NCI-H226 (cell line): ENCODE measurements at regions not wholly inside any gene's neighbourhood (a gene's known extent, or its start where the extent isn't known, plus 50 kb on each side); places are given as distances from the start of the nearest gene placed in this dataset.
A peak's percentile ranks its signal among the peaks of the same experiment; 100 is the strongest.
"Not testable (repeated sequence)": the region's sequence is repeated elsewhere in the genome, so short reads cannot be mapped to it uniquely, and the experiment has no call there.

ENCODE experiments used
- DNase-seq: peaks from one replicate; pipeline ENCODE4 v3.0.0-alpha.2; 2015

- DNase-seq: no peak
Measured at GRCh38 chr18:73674125-73674865, 473.3 kb downstream of the FBXO15 start.

GRCh38 chr18:73671480-73671879 lies 476.2 kb downstream of the FBXO15 start:
- DNase-seq: not testable (repeated sequence)

GRCh38 chr18:73670524-73670923 lies 477.1 kb downstream of the FBXO15 start:
- DNase-seq: peak; percentile 17

GRCh38 chr18:73670039-73670438 lies 477.6 kb downstream of the FBXO15 start:
- DNase-seq: peak; percentile 8

GRCh38 chr18:73669297-73669696 lies 478.3 kb downstream of the FBXO15 start:
- peak; percentile 56 for DNase-seq

GRCh38 chr18:73668051-73668450 lies 479.6 kb downstream of the FBXO15 start:
- DNase-seq: no peak

- DNase-seq: no peak
Measured at GRCh38 chr18:73666772-73667171, 480.9 kb downstream of the FBXO15 start.

- no peak for DNase-seq
Measured at GRCh38 chr18:73664896-73665295, 482.7 kb downstream of the FBXO15 start.

GRCh38 chr18:73663581-73663980 lies 484.1 kb downstream of the FBXO15 start:
- no peak for DNase-seq

- DNase-seq: no peak
Measured at GRCh38 chr18:73662421-73662820, 485.2 kb downstream of the FBXO15 start.

GRCh38 chr18:73660931-73661856 lies 486.4 kb downstream of the FBXO15 start:
- no peak for DNase-seq

- DNase-seq: no peak
Measured at GRCh38 chr18:73656691-73657090, 490.9 kb downstream of the FBXO15 start.

- no peak for DNase-seq
Measured at GRCh38 chr18:73653827-73654226, 493.8 kb downstream of the FBXO15 start.

GRCh38 chr18:73653251-73653650 lies 494.4 kb downstream of the FBXO15 start:
- no peak for DNase-seq

- no peak for DNase-seq
Measured at GRCh38 chr18:73647391-73647790, 500.2 kb downstream of the FBXO15 start.

GRCh38 chr18:73646772-73647171 lies 500.9 kb downstream of the FBXO15 start:
- peak; percentile 58 for DNase-seq

GRCh38 chr18:73646196-73646595 lies 501.4 kb downstream of the FBXO15 start:
- DNase-seq: no peak

GRCh38 chr18:73645160-73645715 lies 502.4 kb downstream of the FBXO15 start:
- peak; percentile 2 for DNase-seq

- DNase-seq: no peak
Measured at GRCh38 chr18:73639788-73640187, 507.8 kb downstream of the FBXO15 start.

GRCh38 chr18:73638709-73639108 lies 508.9 kb downstream of the FBXO15 start:
- DNase-seq: peak; percentile 55

- no peak for DNase-seq
Measured at GRCh38 chr18:73636355-73636754, 511.3 kb downstream of the FBXO15 start.

- no peak for DNase-seq
Measured at GRCh38 chr18:73626859-73627258, 520.8 kb downstream of the FBXO15 start.

GRCh38 chr18:73626221-73626620 lies 521.4 kb downstream of the FBXO15 start:
- no peak for DNase-seq

- no peak for DNase-seq
Measured at GRCh38 chr18:73621091-73621490, 526.5 kb downstream of the FBXO15 start.
